ENCODE measurements at regions not wholly inside any gene's neighbourhood (a gene's known extent, or its start where the extent isn't known, plus 50 kb on each side); places are given as distances from the start of the nearest gene placed in this dataset.
"Not testable (repeated sequence)": the region's sequence is repeated elsewhere in the genome, so short reads cannot be mapped to it uniquely, and the experiment has no call there.

DNA sequence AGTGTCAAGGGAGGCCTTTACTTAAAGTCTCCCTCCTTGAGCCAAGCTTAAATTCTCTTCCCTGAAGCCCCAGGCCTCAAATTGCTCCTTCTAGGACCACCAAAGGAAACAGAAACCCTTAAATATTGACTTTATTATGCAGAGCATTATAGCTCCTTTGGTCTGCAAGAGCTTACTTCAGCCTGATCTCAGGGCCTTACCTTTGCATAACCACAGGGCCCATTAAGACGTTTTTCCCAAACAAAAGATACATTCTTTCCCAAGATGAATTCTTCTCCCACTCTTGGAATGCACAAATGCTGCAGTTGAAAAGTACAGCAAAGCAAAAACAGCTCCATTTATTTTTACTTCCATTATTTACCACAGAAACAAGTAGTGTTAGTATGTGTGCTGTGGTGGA is 130.8 kb downstream of the B3GNT2 start:
- Histone ChIP-seq H3K9ac (ENCODE audit: low read length) (no peak overlapping the region), H3K4me3 (ENCODE audit: low read length) (no peak overlapping the region), H3K27me3 (ENCODE audit: insufficient read depth, low read length, poor library complexity) (no peaks in the 10 kb centered on the region), H3K18ac (ENCODE audit: low read length) (no peak overlapping the region), H2BK15ac (replicated peaks; ENCODE audit: low read depth) (no peak overlapping the region), H4K5ac (ENCODE audit: low read length) (no peak overlapping the region), H3K36me3 (ENCODE audit: control insufficient read depth, insufficient read depth, low read length) (no peaks in the 10 kb centered on the region), H2BK120ac (ENCODE audit: low read depth, low read length) (no peak overlapping the region), H3K23ac (ENCODE audit: low read length) (no peak overlapping the region), H3K4ac (ENCODE audit: low read depth, low read length) (no peak overlapping the region), H2BK5ac (ENCODE audit: low read length) (no peak overlapping the region), H3K56ac (ENCODE audit: low read length) (no peak overlapping the region), H4K8ac (ENCODE audit: low read depth, low read length) (no peak overlapping the region), H3K4me1 (ENCODE audit: control insufficient read depth, low read depth, low read length) (peaks cover 3% of the 10 kb centered on the region), H3K79me1 (ENCODE audit: low read length) (no peaks in the 10 kb centered on the region), H2AK5ac (ENCODE audit: low read length) (no peak overlapping the region), H3K79me2 (ENCODE audit: control insufficient read depth, insufficient read depth, low read length) (no peaks in the 10 kb centered on the region), H3K27ac (ENCODE audit: low read depth, low read length) (no peak overlapping the region), H3K4me2 (ENCODE audit: low read length) (no peak overlapping the region)
- no peak for DNase-seq
- no CpG with 5 or more reads among the region's 1 CpG for WGBS (ENCODE audit: extremely low coverage, insufficient coverage, low lambda C conversion rate)

DNA sequence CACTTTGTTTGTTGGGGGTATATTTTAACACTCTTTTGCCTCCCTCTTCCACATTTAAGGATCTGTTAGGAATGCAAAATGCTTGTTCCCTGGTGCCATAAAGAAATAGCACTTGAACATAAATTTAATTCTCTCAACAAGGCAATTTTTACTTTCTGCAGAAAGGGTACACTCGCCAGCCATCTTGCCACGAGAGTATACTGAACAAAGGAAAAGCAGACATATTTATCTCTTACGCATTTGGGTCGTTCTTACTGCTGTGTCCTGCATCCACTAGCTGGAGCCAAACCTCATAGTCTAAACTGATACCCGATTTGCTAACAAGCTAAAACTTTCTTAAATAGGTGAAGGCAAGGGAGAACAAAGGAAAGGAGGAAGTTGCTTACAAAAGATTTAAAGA is 129.5 kb downstream of the B3GNT2 start:
- H3K4me1 ChIP-seq (ENCODE audit: control insufficient read depth, low read depth, low read length) = peaks cover 5% of the 10 kb centered on the region
- H4K8ac ChIP-seq (ENCODE audit: low read depth, low read length) = no peak overlapping the region
- H3K4me2 ChIP-seq (ENCODE audit: low read length) = no peak overlapping the region
- no peak overlapping the region for H2AK5ac ChIP-seq (ENCODE audit: low read length)
- WGBS (ENCODE audit: extremely low coverage, insufficient coverage, low lambda C conversion rate) = no CpG with 5 or more reads among the region's 5 CpGs
- H3K27ac ChIP-seq (ENCODE audit: low read depth, low read length) = no peak overlapping the region
- H2BK5ac ChIP-seq (ENCODE audit: low read length) = no peak overlapping the region
- no peak overlapping the region for H3K18ac ChIP-seq (ENCODE audit: low read length)
- H3K4me3 ChIP-seq (ENCODE audit: low read length) = no peak overlapping the region
- no peak overlapping the region for H2BK120ac ChIP-seq (ENCODE audit: low read depth, low read length)
- no peak for DNase-seq
- H3K9ac ChIP-seq (ENCODE audit: low read length) = no peak overlapping the region
- H3K27me3 ChIP-seq (ENCODE audit: insufficient read depth, low read length, poor library complexity) = no peaks in the 10 kb centered on the region
- no peaks in the 10 kb centered on the region for H3K36me3 ChIP-seq (ENCODE audit: control insufficient read depth, insufficient read depth, low read length)
- H3K79me1 ChIP-seq (ENCODE audit: low read length) = no peaks in the 10 kb centered on the region
- no peak overlapping the region for H3K23ac ChIP-seq (ENCODE audit: low read length)
- H3K56ac ChIP-seq (ENCODE audit: low read length) = no peak overlapping the region
- no peaks in the 10 kb centered on the region for H3K79me2 ChIP-seq (ENCODE audit: control insufficient read depth, insufficient read depth, low read length)
- H4K5ac ChIP-seq (ENCODE audit: low read length) = no peak overlapping the region
- no peak overlapping the region for H3K4ac ChIP-seq (ENCODE audit: low read depth, low read length)
- H2BK15ac ChIP-seq (replicated peaks; ENCODE audit: low read depth) = no peak overlapping the region

DNA sequence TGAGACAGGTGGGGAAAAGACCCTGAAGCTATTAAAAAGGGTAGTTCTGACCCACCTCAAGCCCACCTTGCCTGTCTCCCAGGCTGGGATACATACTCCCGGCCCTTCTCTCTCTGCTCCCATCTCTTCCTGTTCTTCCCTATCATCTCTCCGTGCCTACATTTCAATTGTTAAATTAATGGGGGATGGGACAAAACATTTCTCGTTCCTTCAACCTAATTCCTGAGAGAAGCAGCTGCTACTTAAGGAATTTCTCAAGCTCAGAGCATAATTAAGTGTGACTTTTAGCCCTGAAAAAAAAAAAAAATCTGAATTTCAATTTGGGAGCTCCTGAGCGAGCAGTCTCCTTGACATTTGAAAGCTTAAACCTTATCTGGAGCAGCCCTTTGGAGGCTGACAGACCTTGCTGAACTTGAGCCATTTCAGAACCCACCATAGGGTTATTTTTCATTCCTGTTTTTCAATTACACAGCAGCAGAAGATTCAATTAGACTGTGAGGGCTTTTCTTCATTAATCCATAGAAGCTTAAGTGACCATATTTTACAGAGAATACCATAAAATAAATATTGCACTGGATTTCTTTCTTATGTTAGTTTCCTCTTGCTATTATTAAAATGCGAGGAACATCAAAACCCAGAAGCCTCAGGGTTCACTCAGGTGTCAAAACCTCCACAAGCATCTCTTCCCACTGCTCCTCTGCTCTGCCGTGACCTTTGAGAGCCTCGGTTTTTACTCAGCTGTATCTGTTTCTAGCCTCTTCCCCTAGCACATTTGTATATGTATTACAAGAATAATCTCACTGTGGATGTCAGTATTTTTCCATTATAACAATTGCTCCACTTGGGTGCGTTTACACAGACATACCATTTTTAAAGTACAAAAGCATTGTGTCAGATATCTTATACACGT is 125.7 kb downstream of the B3GNT2 start:
- no peak overlapping the region for H3K4me3 ChIP-seq (ENCODE audit: low read length)
- H3K79me2 ChIP-seq (ENCODE audit: control insufficient read depth, insufficient read depth, low read length) = no peaks in the 10 kb centered on the region
- no peaks in the 10 kb centered on the region for H3K27me3 ChIP-seq (ENCODE audit: insufficient read depth, low read length, poor library complexity)
- H2BK5ac ChIP-seq (ENCODE audit: low read length) = no peak overlapping the region
- no peak overlapping the region for H3K4ac ChIP-seq (ENCODE audit: low read depth, low read length)
- no peak overlapping the region for H3K23ac ChIP-seq (ENCODE audit: low read length)
- no peak overlapping the region for H2BK15ac ChIP-seq (replicated peaks; ENCODE audit: low read depth)
- no peak overlapping the region for H3K27ac ChIP-seq (ENCODE audit: low read depth, low read length)
- H3K56ac ChIP-seq (ENCODE audit: low read length) = no peak overlapping the region
- no peak overlapping the region for H4K8ac ChIP-seq (ENCODE audit: low read depth, low read length)
- H4K5ac ChIP-seq (ENCODE audit: low read length) = no peak overlapping the region
- H2BK120ac ChIP-seq (ENCODE audit: low read depth, low read length) = no peak overlapping the region
- H3K36me3 ChIP-seq (ENCODE audit: control insufficient read depth, insufficient read depth, low read length) = no peaks in the 10 kb centered on the region
- no CpG with 5 or more reads among the region's 9 CpGs for WGBS (ENCODE audit: extremely low coverage, insufficient coverage, low lambda C conversion rate)
- peak; percentile 85 for DNase-seq
- H3K4me2 ChIP-seq (ENCODE audit: low read length) = no peak overlapping the region
- peak overlapping the region; percentile 14 for H3K18ac ChIP-seq (ENCODE audit: low read length)
- H3K4me1 ChIP-seq (ENCODE audit: control insufficient read depth, low read depth, low read length) = peaks cover 5% of the 10 kb centered on the region
- no peak overlapping the region for H2AK5ac ChIP-seq (ENCODE audit: low read length)
- no peaks in the 10 kb centered on the region for H3K79me1 ChIP-seq (ENCODE audit: low read length)
- no peak overlapping the region for H3K9ac ChIP-seq (ENCODE audit: low read length)

DNA sequence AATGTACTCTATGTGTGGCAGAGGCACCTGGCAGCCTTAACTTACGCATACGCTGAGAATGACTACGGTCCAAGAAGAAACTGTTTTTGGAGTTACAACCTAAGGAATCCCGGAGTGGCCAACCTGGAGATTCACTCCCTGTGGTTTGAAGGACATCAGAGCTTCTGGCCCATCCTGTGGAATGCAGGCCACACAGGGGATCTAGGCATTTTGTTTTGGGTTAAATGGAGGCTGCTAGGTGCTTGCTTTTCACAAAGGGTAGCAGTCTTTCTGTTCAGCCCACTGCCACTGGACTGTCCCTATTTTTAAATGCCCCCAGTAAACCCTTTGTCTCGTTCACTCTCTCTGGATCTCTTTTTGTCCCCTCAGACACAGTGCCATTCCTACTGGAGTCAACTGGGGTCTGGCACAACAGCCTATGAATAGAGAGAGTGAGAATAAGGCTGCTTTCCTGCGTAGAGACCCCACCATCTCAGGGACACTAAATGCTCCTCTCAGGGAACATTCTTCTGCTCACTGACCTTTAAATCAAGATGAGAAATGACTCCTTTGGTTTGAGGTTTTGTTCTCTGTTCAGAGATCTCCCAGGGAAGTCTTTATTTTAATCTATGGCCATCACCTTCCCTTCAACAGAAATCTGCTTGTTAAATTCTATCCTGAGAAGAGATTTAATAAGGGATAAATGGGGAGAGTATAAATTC is 124.9 kb downstream of the B3GNT2 start:
- DNase-seq = peak; percentile 82

DNA sequence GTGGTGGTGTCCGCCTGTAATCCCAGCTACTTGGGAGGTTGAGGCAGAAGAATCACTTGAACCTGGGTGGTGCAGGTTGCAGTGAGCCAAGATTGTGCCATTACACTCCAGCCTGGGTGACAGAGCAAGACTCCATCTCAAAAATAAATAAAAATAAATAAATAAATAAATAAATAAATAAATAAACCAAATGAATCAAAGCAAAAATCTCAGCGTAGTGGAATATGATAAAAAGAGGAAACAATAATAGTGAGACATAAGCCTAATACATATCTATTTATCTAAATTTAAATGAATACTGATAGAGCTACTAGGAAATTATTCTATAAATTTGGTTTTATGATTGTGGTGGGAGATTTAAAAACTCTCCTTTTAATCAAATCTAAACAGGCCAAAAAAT is 124.2 kb downstream of the B3GNT2 start:
- DNase-seq; H2BK5ac ChIP-seq (ENCODE audit: low read length); H2BK120ac ChIP-seq (ENCODE audit: low read depth, low read length); H2AK5ac ChIP-seq (ENCODE audit: low read length); H3K56ac ChIP-seq (ENCODE audit: low read length); H4K5ac ChIP-seq (ENCODE audit: low read length); H3K4me3 ChIP-seq (ENCODE audit: low read length); H3K4ac ChIP-seq (ENCODE audit: low read depth, low read length); H3K79me2 ChIP-seq (ENCODE audit: control insufficient read depth, insufficient read depth, low read length); H4K8ac ChIP-seq (ENCODE audit: low read depth, low read length); H3K9ac ChIP-seq (ENCODE audit: low read length); H3K4me2 ChIP-seq (ENCODE audit: low read length); H2BK15ac ChIP-seq (replicated peaks; ENCODE audit: low read depth); H3K36me3 ChIP-seq (ENCODE audit: control insufficient read depth, insufficient read depth, low read length); H3K4me1 ChIP-seq (ENCODE audit: control insufficient read depth, low read depth, low read length); H3K27me3 ChIP-seq (ENCODE audit: insufficient read depth, low read length, poor library complexity); H3K27ac ChIP-seq (ENCODE audit: low read depth, low read length); H3K23ac ChIP-seq (ENCODE audit: low read length); H3K79me1 ChIP-seq (ENCODE audit: low read length): not testable (repeated sequence)
- no CpG with 5 or more reads among the region's 2 CpGs for WGBS (ENCODE audit: extremely low coverage, insufficient coverage, low lambda C conversion rate)
- H3K18ac ChIP-seq (ENCODE audit: low read length) = peak overlapping the region; percentile 81

More for the DNA sequence above, 124.9 kb downstream of the B3GNT2 start:
- no peak overlapping the region for H4K5ac ChIP-seq (ENCODE audit: low read length)
- no peak overlapping the region for H3K4me2 ChIP-seq (ENCODE audit: low read length)
- H3K36me3 ChIP-seq (ENCODE audit: control insufficient read depth, insufficient read depth, low read length) = no peaks in the 10 kb centered on the region
- H2BK15ac ChIP-seq (replicated peaks; ENCODE audit: low read depth) = no peak overlapping the region
- H3K9ac ChIP-seq (ENCODE audit: low read length) = no peak overlapping the region
- no peaks in the 10 kb centered on the region for H3K79me1 ChIP-seq (ENCODE audit: low read length)
- H4K8ac ChIP-seq (ENCODE audit: low read depth, low read length) = no peak overlapping the region
- no peak overlapping the region for H3K4me3 ChIP-seq (ENCODE audit: low read length)
- no peaks in the 10 kb centered on the region for H3K79me2 ChIP-seq (ENCODE audit: control insufficient read depth, insufficient read depth, low read length)
- H2BK120ac ChIP-seq (ENCODE audit: low read depth, low read length) = peak overlapping the region; percentile 29
- peak overlapping the region; percentile 2 for H2BK5ac ChIP-seq (ENCODE audit: low read length)
- H3K4ac ChIP-seq (ENCODE audit: low read depth, low read length) = peak overlapping the region; percentile 60
- H3K18ac ChIP-seq (ENCODE audit: low read length) = peak overlapping the region; percentile 78
- H3K27ac ChIP-seq (ENCODE audit: low read depth, low read length) = peak overlapping the region; percentile 60
- peaks cover 5% of the 10 kb centered on the region for H3K4me1 ChIP-seq (ENCODE audit: control insufficient read depth, low read depth, low read length)
- H3K56ac ChIP-seq (ENCODE audit: low read length) = peak overlapping the region; percentile 20
- H3K23ac ChIP-seq (ENCODE audit: low read length) = no peak overlapping the region
- H3K27me3 ChIP-seq (ENCODE audit: insufficient read depth, low read length, poor library complexity) = no peaks in the 10 kb centered on the region
- no CpG with 5 or more reads among the region's 6 CpGs for WGBS (ENCODE audit: extremely low coverage, insufficient coverage, low lambda C conversion rate)
- H2AK5ac ChIP-seq (ENCODE audit: low read length) = no peak overlapping the region
